Astrocyte of the spinal cord (primary cell): ENCODE measurements at regions not wholly inside any gene's neighbourhood (a gene's known extent, or its start where the extent isn't known, plus 50 kb on each side); places are given as distances from the start of the nearest gene placed in this dataset.
"Not testable (repeated sequence)": the region's sequence is repeated elsewhere in the genome, so short reads cannot be mapped to it uniquely, and the experiment has no call there.

Source experiments
- DNase-seq: peaks from one replicate; pipeline ENCODE4 v3.0.0; 2011; ENCODE audit warnings: low read depth, low spot score
- H3K4me3 ChIP-seq: 2 replicates; pipeline ENCODE4 v1.5.1; 2011; ENCODE audit warnings: low read depth, mild to moderate bottlenecking, low read length, moderate library complexity
- CTCF ChIP-seq: IDR thresholded peaks from 2 replicates; pipeline ENCODE4 v1.5.1; 2012; ENCODE audit warnings: low read depth, mild to moderate bottlenecking, low read length, inconsistent platforms
- in situ Hi-C: cut with HindIII; loops from 2 replicates; pipeline ENCODE4 v1.10.0; 2017; ENCODE audit warnings: low sequenced_read_pairs

GRCh38 chr10:94156453-94156852 is 162.7 kb downstream of the PLCE1 start:
- no peak for TF ChIP-seq CTCF
- in situ Hi-C loops = no loop called here
- no peak for DNase-seq
- H3K4me3 ChIP-seq = no peak overlapping the region

- DNase-seq, H3K4me3 ChIP-seq, in situ Hi-C loops: not testable (repeated sequence)
Measured at GRCh38 chr10:94165158-94165611, 171.5 kb downstream of the PLCE1 start.

- DNase-seq = no peak
- in situ Hi-C loops = no loop called here
- TF ChIP-seq CTCF = no peak
- H3K4me3 ChIP-seq = no peak overlapping the region
Measured at GRCh38 chr10:94172332-94172731, 178.6 kb downstream of the PLCE1 start.

- H3K4me3 ChIP-seq = no peak overlapping the region
- no peak for DNase-seq
- in situ Hi-C loops = no loop called here
- TF ChIP-seq CTCF = no peak
Measured at GRCh38 chr10:94173594-94173993, 179.9 kb downstream of the PLCE1 start.

GRCh38 chr10:94174838-94175237 is 181.1 kb downstream of the PLCE1 start:
- in situ Hi-C loops = no loop called here
- H3K4me3 ChIP-seq = no peak overlapping the region
- DNase-seq = no peak
- no peak for TF ChIP-seq CTCF

GRCh38 chr10:94178475-94179253 is 184.1 kb downstream of the NOC3L start:
- H3K4me3 ChIP-seq = no peak overlapping the region
- DNase-seq = no peak
- in situ Hi-C loops = no loop called here
- no peak for TF ChIP-seq CTCF

- no peak for DNase-seq
- no peak for TF ChIP-seq CTCF
- no peak overlapping the region for H3K4me3 ChIP-seq
- in situ Hi-C loops = no loop called here
Measured at GRCh38 chr10:94180576-94180975, 182.2 kb downstream of the NOC3L start.
